ENCODE measurements at regions not wholly inside any gene's neighbourhood (a gene's known extent, or its start where the extent isn't known, plus 50 kb on each side); places are given as distances from the start of the nearest gene placed in this dataset.

DNA sequence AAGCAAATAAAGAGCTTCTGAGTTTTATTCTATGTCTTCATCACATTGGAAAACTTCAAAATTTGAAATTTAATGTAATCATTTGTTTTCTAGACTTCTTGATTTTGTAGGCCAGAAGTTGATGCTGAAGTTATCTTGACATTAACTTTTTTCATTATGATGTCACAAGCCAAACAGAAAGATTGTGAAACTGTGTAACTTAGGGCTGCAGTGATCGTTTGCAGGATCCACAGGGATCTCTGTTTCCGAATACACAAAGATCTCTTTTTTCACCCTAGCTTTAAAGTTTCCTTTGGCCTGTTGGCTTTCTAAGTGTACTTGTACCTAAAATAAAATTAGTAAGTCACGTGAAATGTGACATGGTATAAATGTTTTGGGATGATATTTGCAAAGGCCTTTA lies 594.9 kb upstream of the CDH2 start:
- H3K14ac ChIP-seq (ENCODE audit: low read length), result no peak overlapping the region
- no peak overlapping the region for H4K8ac ChIP-seq (ENCODE audit: low read depth, low read length)
- no peak overlapping the region for H2BK120ac ChIP-seq (ENCODE audit: insufficient read depth, low read length, poor library complexity)
- H3K79me2 ChIP-seq (ENCODE audit: control insufficient read depth, insufficient read depth, low read length, poor library complexity), result no peaks in the 10 kb centered on the region
- H3K9ac ChIP-seq (ENCODE audit: low read length), result no peak overlapping the region
- H4K91ac ChIP-seq (ENCODE audit: low read depth, low read length), result no peak overlapping the region
- H2BK12ac ChIP-seq (ENCODE audit: low read length), result no peak overlapping the region
- H2AK5ac ChIP-seq (ENCODE audit: low read length), result no peak overlapping the region
- no peak overlapping the region for H4K12ac ChIP-seq (ENCODE audit: low read depth, low read length)
- no peak overlapping the region for H3K4me2 ChIP-seq (ENCODE audit: low read length)
- no peaks in the 10 kb centered on the region for H3K27me3 ChIP-seq (ENCODE audit: insufficient read depth, low read length)
- H2AFZ ChIP-seq (ENCODE audit: insufficient read depth, low read length, poor library complexity), result no peak overlapping the region
- no peaks in the 10 kb centered on the region for H3K36me3 ChIP-seq (ENCODE audit: control insufficient read depth in 1 of 2, insufficient read depth in 2 of 2, low read length in 2 of 2)
- no peak for DNase-seq
- no CpG with 5 or more reads among the region's 3 CpGs for WGBS (ENCODE audit: extremely low coverage, insufficient coverage, insufficient read length)
- H3K9me3 ChIP-seq (ENCODE audit: insufficient read depth, low read depth, low read length), result no peaks in the 10 kb centered on the region
- no peak overlapping the region for H3K4me3 ChIP-seq (ENCODE audit: low read depth, low read length)
- no peak overlapping the region for H3K23ac ChIP-seq (ENCODE audit: low read length)
- H2BK5ac ChIP-seq (ENCODE audit: low read depth, low read length, poor library complexity), result no peak overlapping the region
- no peaks in the 10 kb centered on the region for H3K79me1 ChIP-seq (ENCODE audit: low read length)
- no peak overlapping the region for H3K4ac ChIP-seq (ENCODE audit: low read depth, low read length)
- no peak overlapping the region for H3K27ac ChIP-seq (ENCODE audit: low read depth, low read length)
- H3K18ac ChIP-seq (ENCODE audit: low read length), result no peak overlapping the region
- H3K4me1 ChIP-seq (ENCODE audit: control insufficient read depth in 1 of 2, insufficient read depth in 2 of 2, low read length in 2 of 2), result no peaks in the 10 kb centered on the region

DNA sequence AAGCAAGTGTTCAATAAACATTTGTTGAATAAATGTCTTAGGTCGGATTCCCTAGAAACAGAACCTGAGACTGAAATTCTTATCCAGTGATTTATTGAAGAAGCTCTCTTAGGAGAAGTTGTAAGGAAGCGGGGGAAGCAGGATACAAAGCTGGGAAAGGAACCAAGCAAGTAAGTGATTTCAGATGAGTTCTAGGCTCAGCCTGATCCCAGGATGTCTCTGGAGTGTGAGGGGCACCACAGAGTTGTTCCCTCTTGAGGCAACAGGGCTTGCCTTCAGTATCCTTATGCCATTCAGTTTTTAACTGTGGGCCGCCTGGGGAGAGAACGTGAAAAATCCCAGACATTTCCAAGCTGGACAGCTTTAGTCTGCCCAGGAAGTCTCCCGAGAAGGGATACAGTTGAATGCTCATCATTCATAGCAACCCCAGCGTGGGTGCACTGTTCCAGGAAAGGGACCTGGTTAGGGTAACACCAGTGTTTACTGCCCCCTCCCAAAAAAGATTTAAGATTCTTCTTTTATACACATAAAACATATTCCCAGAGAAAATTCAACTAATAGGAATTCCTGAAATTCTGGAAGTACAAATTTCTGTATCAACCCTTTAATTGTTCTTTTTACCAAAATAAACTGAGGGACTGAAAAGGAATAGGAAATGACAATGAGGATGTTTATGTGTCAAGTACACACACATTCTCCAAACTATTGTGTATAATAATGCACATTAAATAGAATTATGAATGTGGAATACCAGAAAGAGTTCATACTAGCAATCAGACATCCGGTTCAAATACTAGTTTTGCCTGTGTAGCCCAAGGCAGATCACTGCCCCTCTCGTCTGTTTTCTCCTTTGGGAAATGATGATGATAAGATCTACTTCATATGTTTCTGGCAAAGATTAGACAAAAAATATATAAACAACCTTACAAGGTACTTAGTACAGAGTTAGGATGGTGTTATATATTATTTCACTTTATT lies 592.1 kb upstream of the CDH2 start:
- no peak overlapping the region for H3K4me2 ChIP-seq (ENCODE audit: low read length)
- H3K79me1 ChIP-seq (ENCODE audit: low read length), result no peaks in the 10 kb centered on the region
- H3K4me3 ChIP-seq (ENCODE audit: low read depth, low read length), result no peak overlapping the region
- H3K23ac ChIP-seq (ENCODE audit: low read length), result no peak overlapping the region
- WGBS (ENCODE audit: extremely low coverage, insufficient coverage, insufficient read length), result no CpG with 5 or more reads among the region's 8 CpGs
- H3K27ac ChIP-seq (ENCODE audit: low read depth, low read length), result no peak overlapping the region
- DNase-seq, result no peak
- H3K9ac ChIP-seq (ENCODE audit: low read length), result no peak overlapping the region
- no peak overlapping the region for H4K91ac ChIP-seq (ENCODE audit: low read depth, low read length)
- H2AFZ ChIP-seq (ENCODE audit: insufficient read depth, low read length, poor library complexity), result no peak overlapping the region
- no peak overlapping the region for H2BK5ac ChIP-seq (ENCODE audit: low read depth, low read length, poor library complexity)
- no peak overlapping the region for H4K8ac ChIP-seq (ENCODE audit: low read depth, low read length)
- H2BK120ac ChIP-seq (ENCODE audit: insufficient read depth, low read length, poor library complexity), result no peak overlapping the region
- H2BK12ac ChIP-seq (ENCODE audit: low read length), result no peak overlapping the region
- no peak overlapping the region for H3K14ac ChIP-seq (ENCODE audit: low read length)
- H4K12ac ChIP-seq (ENCODE audit: low read depth, low read length), result no peak overlapping the region
- no peak overlapping the region for H2AK5ac ChIP-seq (ENCODE audit: low read length)
- H3K36me3 ChIP-seq (ENCODE audit: control insufficient read depth in 1 of 2, insufficient read depth in 2 of 2, low read length in 2 of 2), result no peaks in the 10 kb centered on the region
- H3K4ac ChIP-seq (ENCODE audit: low read depth, low read length), result no peak overlapping the region
- no peak overlapping the region for H3K18ac ChIP-seq (ENCODE audit: low read length)
- H3K4me1 ChIP-seq (ENCODE audit: control insufficient read depth in 1 of 2, insufficient read depth in 2 of 2, low read length in 2 of 2), result no peaks in the 10 kb centered on the region
- no peaks in the 10 kb centered on the region for H3K79me2 ChIP-seq (ENCODE audit: control insufficient read depth, insufficient read depth, low read length, poor library complexity)
- no peaks in the 10 kb centered on the region for H3K27me3 ChIP-seq (ENCODE audit: insufficient read depth, low read length)
- H3K9me3 ChIP-seq (ENCODE audit: insufficient read depth, low read depth, low read length), result no peaks in the 10 kb centered on the region

DNA sequence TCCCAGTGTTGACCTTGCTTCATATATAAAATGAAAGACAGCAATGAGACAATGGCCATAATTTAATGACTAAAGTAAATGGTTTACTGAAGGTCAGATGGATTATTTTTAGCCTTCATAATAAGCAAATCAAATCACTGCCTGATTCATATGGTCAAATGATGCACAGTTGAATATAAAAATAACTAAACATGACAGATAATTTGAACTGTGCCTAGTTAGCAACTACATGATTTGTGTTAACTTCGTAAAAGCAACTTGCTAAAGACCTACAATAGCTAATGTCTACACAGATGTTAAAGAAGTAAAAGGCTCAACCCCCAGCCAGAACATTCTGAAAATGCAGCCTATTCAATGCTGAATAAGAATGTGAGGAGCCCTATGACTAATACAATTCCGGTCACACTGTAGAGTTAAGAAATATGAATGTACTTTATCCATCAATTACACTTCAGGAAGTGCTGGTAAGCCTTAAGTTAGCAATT lies 590.8 kb upstream of the CDH2 start:
- Histone ChIP-seq H2BK120ac (ENCODE audit: insufficient read depth, low read length, poor library complexity) (no peak overlapping the region), H3K14ac (ENCODE audit: low read length) (no peak overlapping the region), H3K9ac (ENCODE audit: low read length) (no peak overlapping the region), H3K27ac (ENCODE audit: low read depth, low read length) (no peak overlapping the region), H3K79me1 (ENCODE audit: low read length) (no peaks in the 10 kb centered on the region), H2BK5ac (ENCODE audit: low read depth, low read length, poor library complexity) (no peak overlapping the region), H3K4ac (ENCODE audit: low read depth, low read length) (no peak overlapping the region), H4K12ac (ENCODE audit: low read depth, low read length) (no peak overlapping the region), H3K27me3 (ENCODE audit: insufficient read depth, low read length) (no peaks in the 10 kb centered on the region), H3K4me3 (ENCODE audit: low read depth, low read length) (no peak overlapping the region), H3K79me2 (ENCODE audit: control insufficient read depth, insufficient read depth, low read length, poor library complexity) (no peaks in the 10 kb centered on the region), H3K18ac (ENCODE audit: low read length) (no peak overlapping the region), H3K9me3 (ENCODE audit: insufficient read depth, low read depth, low read length) (no peaks in the 10 kb centered on the region), H3K4me2 (ENCODE audit: low read length) (no peak overlapping the region), H3K23ac (ENCODE audit: low read length) (no peak overlapping the region), H4K8ac (ENCODE audit: low read depth, low read length) (no peak overlapping the region), H2AFZ (ENCODE audit: insufficient read depth, low read length, poor library complexity) (no peak overlapping the region), H2BK12ac (ENCODE audit: low read length) (no peak overlapping the region), H4K91ac (ENCODE audit: low read depth, low read length) (no peak overlapping the region), H3K36me3 (ENCODE audit: control insufficient read depth in 1 of 2, insufficient read depth in 2 of 2, low read length in 2 of 2) (no peaks in the 10 kb centered on the region), H2AK5ac (ENCODE audit: low read length) (no peak overlapping the region), H3K4me1 (ENCODE audit: control insufficient read depth in 1 of 2, insufficient read depth in 2 of 2, low read length in 2 of 2) (no peaks in the 10 kb centered on the region)
- DNase-seq, result no peak
- WGBS (ENCODE audit: extremely low coverage, insufficient coverage, insufficient read length), result no CpG with 5 or more reads among the region's 2 CpGs

DNA sequence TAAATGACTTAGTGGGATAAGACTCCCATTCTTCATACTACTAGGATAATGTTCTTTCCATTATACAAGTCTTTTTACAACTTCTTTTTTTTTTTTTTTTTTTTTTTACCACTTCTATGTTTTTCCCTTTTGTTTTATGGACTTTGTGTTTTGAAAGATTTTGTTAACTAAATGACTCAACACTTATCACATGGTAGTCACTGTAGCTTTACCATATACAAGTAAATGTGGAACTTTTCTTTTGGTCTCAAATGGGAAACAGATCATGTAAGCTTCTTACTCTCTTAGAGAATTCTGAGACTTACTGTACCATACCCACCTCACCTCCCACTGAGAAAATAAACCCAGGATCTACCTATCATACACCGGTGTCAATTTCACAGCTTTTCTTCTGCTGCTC lies 590.3 kb upstream of the CDH2 start:
- no peak overlapping the region for H3K14ac ChIP-seq (ENCODE audit: low read length)
- H2BK12ac ChIP-seq (ENCODE audit: low read length), result no peak overlapping the region
- WGBS (ENCODE audit: extremely low coverage, insufficient coverage, insufficient read length), result no CpG with 5 or more reads among the region's 1 CpG
- H3K18ac ChIP-seq (ENCODE audit: low read length), result no peak overlapping the region
- H3K4me1 ChIP-seq (ENCODE audit: control insufficient read depth in 1 of 2, insufficient read depth in 2 of 2, low read length in 2 of 2), result no peaks in the 10 kb centered on the region
- no peak overlapping the region for H4K91ac ChIP-seq (ENCODE audit: low read depth, low read length)
- H3K27me3 ChIP-seq (ENCODE audit: insufficient read depth, low read length), result no peaks in the 10 kb centered on the region
- no peak overlapping the region for H3K9ac ChIP-seq (ENCODE audit: low read length)
- H3K4me2 ChIP-seq (ENCODE audit: low read length), result no peak overlapping the region
- H3K4me3 ChIP-seq (ENCODE audit: low read depth, low read length), result no peak overlapping the region
- H4K8ac ChIP-seq (ENCODE audit: low read depth, low read length), result no peak overlapping the region
- no peaks in the 10 kb centered on the region for H3K9me3 ChIP-seq (ENCODE audit: insufficient read depth, low read depth, low read length)
- no peaks in the 10 kb centered on the region for H3K79me2 ChIP-seq (ENCODE audit: control insufficient read depth, insufficient read depth, low read length, poor library complexity)
- no peak overlapping the region for H2AFZ ChIP-seq (ENCODE audit: insufficient read depth, low read length, poor library complexity)
- no peak overlapping the region for H3K23ac ChIP-seq (ENCODE audit: low read length)
- no peak overlapping the region for H2BK5ac ChIP-seq (ENCODE audit: low read depth, low read length, poor library complexity)
- no peaks in the 10 kb centered on the region for H3K36me3 ChIP-seq (ENCODE audit: control insufficient read depth in 1 of 2, insufficient read depth in 2 of 2, low read length in 2 of 2)
- no peak overlapping the region for H2BK120ac ChIP-seq (ENCODE audit: insufficient read depth, low read length, poor library complexity)
- DNase-seq, result no peak
- no peak overlapping the region for H2AK5ac ChIP-seq (ENCODE audit: low read length)
- no peak overlapping the region for H3K27ac ChIP-seq (ENCODE audit: low read depth, low read length)
- no peak overlapping the region for H4K12ac ChIP-seq (ENCODE audit: low read depth, low read length)
- H3K4ac ChIP-seq (ENCODE audit: low read depth, low read length), result no peak overlapping the region
- H3K79me1 ChIP-seq (ENCODE audit: low read length), result no peaks in the 10 kb centered on the region
